ENCODE measurements at regions not wholly inside any gene's neighbourhood (a gene's known extent, or its start where the extent isn't known, plus 50 kb on each side); places are given as distances from the start of the nearest gene placed in this dataset.

DNA sequence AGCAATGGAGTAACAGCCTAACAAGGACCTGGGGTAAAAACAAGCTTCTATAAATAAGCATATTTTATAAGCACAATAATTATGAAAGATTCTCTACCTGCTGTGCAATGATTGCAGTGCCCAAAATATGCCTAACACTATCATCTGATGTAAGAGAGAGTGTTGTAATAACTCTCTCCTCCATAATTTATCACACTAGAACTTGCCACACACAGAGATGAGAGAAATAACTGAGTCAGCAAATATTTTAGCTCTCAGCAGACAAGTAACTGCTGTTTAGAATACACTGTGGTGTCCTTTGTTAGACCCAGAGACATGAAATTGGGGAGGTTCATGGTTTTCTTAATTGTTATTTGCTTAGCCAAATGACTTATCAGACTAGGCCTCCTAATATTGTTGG lies 105.3 kb upstream of the ACP3 start:
- TF ChIP-seq CTCF (conservative IDR thresholded peaks at IDR 0.05; ENCODE audit: low read depth, low read length) = no peak
- peak; percentile 43 for DNase-seq (ENCODE audit: low read depth)
- no peak overlapping the region for H3K4me3 ChIP-seq (ENCODE audit: low read depth, low read length)

GRCh38 chr3:132218817-132219755 lies 98.1 kb upstream of the ACP3 start:
- no peak overlapping the region for H3K4me3 ChIP-seq (ENCODE audit: low read depth, low read length)
- no peak for DNase-seq (ENCODE audit: low read depth)
- TF ChIP-seq CTCF (conservative IDR thresholded peaks at IDR 0.05; ENCODE audit: low read depth, low read length) = no peak

DNA sequence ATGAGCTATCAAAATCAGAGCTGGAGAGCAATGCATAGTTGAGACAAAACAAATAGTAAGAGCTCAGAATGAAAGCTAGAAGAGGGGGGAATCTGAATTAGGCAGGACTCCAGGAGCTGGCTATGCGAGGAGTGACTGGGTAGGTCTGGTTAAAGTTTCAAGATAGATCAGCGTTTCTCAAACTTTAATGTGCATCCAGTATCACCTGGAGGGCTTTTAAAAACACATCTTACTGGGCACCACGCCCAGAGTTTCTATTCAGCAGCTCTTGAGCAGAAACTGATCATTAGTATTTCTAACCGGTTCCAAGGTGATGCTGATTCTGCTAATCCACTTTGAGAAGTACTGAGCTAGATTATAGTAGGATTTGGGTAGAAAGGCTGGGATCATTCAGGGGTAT lies 96.2 kb upstream of the ACP3 start:
- no peak for DNase-seq (ENCODE audit: low read depth)
- no peak overlapping the region for H3K4me3 ChIP-seq (ENCODE audit: low read depth, low read length)
- no peak for TF ChIP-seq CTCF (conservative IDR thresholded peaks at IDR 0.05; ENCODE audit: low read depth, low read length)

GRCh38 chr3:132222868-132223538 lies 94.2 kb upstream of the ACP3 start:
- DNase-seq (ENCODE audit: low read depth) = no peak
- no peak for TF ChIP-seq CTCF (conservative IDR thresholded peaks at IDR 0.05; ENCODE audit: low read depth, low read length)
- H3K4me3 ChIP-seq (ENCODE audit: low read depth, low read length) = no peak overlapping the region

DNA sequence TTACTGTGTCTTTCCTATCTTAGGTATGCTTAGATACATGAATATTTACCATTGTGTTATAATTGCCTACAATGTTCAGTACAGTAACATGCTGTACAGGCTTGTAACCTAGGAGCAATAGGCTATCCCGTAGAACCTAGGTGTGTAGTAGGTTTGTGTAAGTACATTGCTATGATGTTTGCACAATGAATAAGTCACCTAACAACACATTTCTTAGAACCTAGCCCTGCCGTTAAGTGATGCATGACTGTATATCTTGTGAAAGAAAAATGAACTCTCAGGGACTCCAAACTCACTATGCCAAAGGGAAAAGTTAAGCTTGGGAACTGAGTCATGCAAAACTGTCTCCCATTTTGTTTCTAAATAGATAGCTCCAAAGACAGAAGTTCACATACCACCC lies 91.5 kb upstream of the ACP3 start:
- no peak for DNase-seq (ENCODE audit: low read depth)
- H3K4me3 ChIP-seq (ENCODE audit: low read depth, low read length) = no peak overlapping the region
- no peak for TF ChIP-seq CTCF (conservative IDR thresholded peaks at IDR 0.05; ENCODE audit: low read depth, low read length)

GRCh38 chr3:132228923-132229322 lies 88.3 kb upstream of the ACP3 start:
- no peak for TF ChIP-seq CTCF (conservative IDR thresholded peaks at IDR 0.05; ENCODE audit: low read depth, low read length)
- no peak overlapping the region for H3K4me3 ChIP-seq (ENCODE audit: low read depth, low read length)
- DNase-seq (ENCODE audit: low read depth) = peak; percentile 19
